H1 (cell line): ENCODE measurements at regions not wholly inside any gene's neighbourhood (a gene's known extent, or its start where the extent isn't known, plus 50 kb on each side); places are given as distances from the start of the nearest gene placed in this dataset.

Source experiments
- CTCF ChIA-PET: fragments of 300-600 bp; sonication (Branson Sonifier 250); formaldehyde crosslinking; loops from one replicate; lab custom pipeline; 2021; ENCODE audit not compliant: partially characterized antibody; lab: Charles Lee
- POLR2A ChIA-PET: fragments of 300-600 bp; sonication (Branson Sonifier 250); formaldehyde crosslinking; loops from one replicate; lab custom pipeline; 2021; ENCODE audit warnings: inconsistent platforms; ENCODE audit not compliant: partially characterized antibody; lab: Charles Lee
- DNase-seq, 2 experiments: peaks; one replicate each; pipeline versions ENCODE4 v3.0.0 to v3.0.0-alpha.2; 2010 to 2022; ENCODE audit warnings: low spot score in 2 of 2, low read depth in 1 of 2, mixed read lengths in 1 of 2
- FAIRE-seq: peaks from 2 replicates; lab custom pipeline; 2011; peaks lifted over from hg19 to GRCh38; lab: Jason Lieb, UNC
- H2AFZ ChIP-seq: 2 replicates; pipeline ENCODE4 v1.8.1; 2012; ENCODE audit warnings: low read length, inconsistent platforms
- H2AK5ac ChIP-seq: 2 replicates; pipeline ENCODE4 v1.6.1; 2013; ENCODE audit warnings: low read depth, low read length
- H2BK120ac ChIP-seq: replicated peaks from 2 replicates; pipeline ENCODE3; 2013; ENCODE audit warnings: low read depth, low read length, inconsistent platforms
- H2BK12ac ChIP-seq: 2 replicates; pipeline ENCODE4 v1.6.1; 2013; ENCODE audit warnings: low read depth, low read length
- H2BK15ac ChIP-seq: 2 replicates; pipeline ENCODE4 v1.6.1; 2013; ENCODE audit warnings: low read length
- H2BK20ac ChIP-seq: 2 replicates; pipeline ENCODE4 v1.6.1; 2013; ENCODE audit warnings: low read length
- H2BK5ac ChIP-seq: 2 replicates; pipeline ENCODE4 v1.6.1; 2013; ENCODE audit warnings: low read depth, low read length
- H3K14ac ChIP-seq: 2 replicates; pipeline ENCODE4 v1.6.1; 2013; ENCODE audit warnings: inconsistent platforms; ENCODE audit not compliant: insufficient read length
- H3K18ac ChIP-seq: 2 replicates; pipeline ENCODE4 v1.6.1; 2013; ENCODE audit warnings: low read length; ENCODE audit errors: extremely low read depth
- H3K23ac ChIP-seq: 2 replicates; pipeline ENCODE4 v1.6.1; 2013; ENCODE audit warnings: inconsistent platforms; ENCODE audit not compliant: insufficient read length
- H3K23me2 ChIP-seq: 2 replicates; pipeline ENCODE4 v1.6.1; 2013; ENCODE audit warnings: low read depth, low read length
- H3K27ac ChIP-seq: 2 replicates; pipeline ENCODE4 v1.6.1; 2011; ENCODE audit warnings: low read depth, low read length, inconsistent platforms
- H3K27me3 ChIP-seq, 4 experiments: replicated peaks in 1 of 4; 1 replicate in 1 of 4; 2 replicates in 3 of 4; pipeline versions ENCODE4 v1.6.1 to v1.8.1; 2011 to 2013; ENCODE audit warnings: low read length in 3 of 4, mild to moderate bottlenecking in 3 of 4, inconsistent platforms in 2 of 4, mixed read lengths in 2 of 4, moderate library complexity in 1 of 4; ENCODE audit not compliant: control insufficient read depth in 3 of 4, insufficient read depth in 3 of 4; ENCODE audit errors: extremely low read depth in 1 of 4
- H3K36me3 ChIP-seq, 4 experiments: 2 replicates each; pipeline versions ENCODE4 v1.6.1 to v1.8.1; 2011 to 2013; ENCODE audit warnings: mild to moderate bottlenecking in 4 of 4, low read length in 3 of 4, moderate library complexity in 2 of 4, control low read depth in 1 of 4, inconsistent platforms in 1 of 4; ENCODE audit not compliant: insufficient read depth in 4 of 4, control insufficient read depth in 2 of 4
- H3K4ac ChIP-seq: replicated peaks from 2 replicates; pipeline ENCODE3; 2013; ENCODE audit warnings: low read length, low read depth, mixed read lengths, inconsistent platforms; ENCODE audit not compliant: insufficient read length
- H3K4me1 ChIP-seq, 4 experiments: replicated peaks in 1 of 4; 1 replicate in 1 of 4; 2 replicates in 3 of 4; pipeline versions ENCODE4 v1.6.1 to v1.8.1; 2011 to 2013; ENCODE audit warnings: low read length in 3 of 4, inconsistent platforms in 2 of 4, mixed read lengths in 1 of 4; ENCODE audit not compliant: insufficient read depth in 4 of 4, control insufficient read depth in 3 of 4
- H3K4me2 ChIP-seq, 2 experiments: 2 replicates each; pipeline versions ENCODE4 v1.6.1 to v1.8.1; 2011 to 2013; ENCODE audit warnings: low read depth in 2 of 2, low read length in 2 of 2, control low read depth in 1 of 2, inconsistent platforms in 1 of 2, mild to moderate bottlenecking in 1 of 2; ENCODE audit not compliant: insufficient read depth in 1 of 2
- H3K4me3 ChIP-seq, 4 experiments: fragments of 200-600, 300-600 bp in 1 of 4; sonication (generic), shearing (Covaris generic), sonication (Bioruptor Twin) in 1 of 4; 2 replicates each; pipeline versions ENCODE4 v1.5.1 to v1.8.1; 2011 to 2016; ENCODE audit warnings: low read length in 4 of 4, low read depth in 3 of 4, control low read depth in 2 of 4, inconsistent platforms in 2 of 4, mild to moderate bottlenecking in 2 of 4, mixed read lengths in 1 of 4, moderate library complexity in 1 of 4; ENCODE audit not compliant: insufficient read depth in 2 of 4; ENCODE audit errors: extremely low read depth in 1 of 4
- H3K56ac ChIP-seq: replicated peaks from 2 replicates; pipeline ENCODE3; 2013; ENCODE audit warnings: low read depth, mild to moderate bottlenecking, mixed read lengths, low read length, inconsistent platforms; ENCODE audit not compliant: insufficient read length
- H3K79me1 ChIP-seq: 2 replicates; pipeline ENCODE4 v1.6.1; 2013; ENCODE audit warnings: low read depth, low read length, control low read depth
- H3K79me2 ChIP-seq, 2 experiments: 2 replicates each; pipeline versions ENCODE4 v1.6.1 to v1.8.1; 2012 to 2013; ENCODE audit warnings: low read length in 2 of 2, mild to moderate bottlenecking in 2 of 2, inconsistent platforms in 1 of 2; ENCODE audit not compliant: insufficient read depth in 2 of 2, control insufficient read depth in 1 of 2
- H3K9ac ChIP-seq, 4 experiments: replicated peaks in 1 of 4; 1 replicate in 1 of 4; 2 replicates in 3 of 4; pipeline versions ENCODE4 v1.6.1 to v1.8.1; 2011 to 2013; ENCODE audit warnings: low read depth in 3 of 4, low read length in 3 of 4, control low read depth in 2 of 4, mild to moderate bottlenecking in 2 of 4, moderate library complexity in 2 of 4, inconsistent platforms in 1 of 4; ENCODE audit errors: extremely low read depth in 1 of 4
- H3K9me3 ChIP-seq, 2 experiments: 2 replicates each; pipeline versions ENCODE4 v1.6.1 to v1.8.1; 2012 to 2013; ENCODE audit warnings: mild to moderate bottlenecking in 2 of 2, moderate library complexity in 2 of 2, control low read depth in 1 of 2, inconsistent platforms in 1 of 2, low read depth in 1 of 2, low read length in 1 of 2, mixed read lengths in 1 of 2; ENCODE audit not compliant: insufficient read depth in 2 of 2
- H4K20me1 ChIP-seq, 2 experiments: replicated peaks in 1 of 2; 2 replicates each; pipeline versions ENCODE3 to v1.8.1; 2011 to 2013; ENCODE audit warnings: inconsistent platforms in 2 of 2, low read length in 2 of 2, mild to moderate bottlenecking in 1 of 2; ENCODE audit not compliant: insufficient read depth in 2 of 2, control insufficient read depth in 1 of 2
- H4K5ac ChIP-seq: 2 replicates; pipeline ENCODE4 v1.6.1; 2013; ENCODE audit warnings: low read length, low read depth, mixed read lengths, inconsistent platforms; ENCODE audit not compliant: insufficient read length
- H4K8ac ChIP-seq: 2 replicates; pipeline ENCODE4 v1.8.0; 2013; ENCODE audit warnings: mild to moderate bottlenecking, moderate library complexity, low read length, inconsistent platforms; ENCODE audit not compliant: insufficient read depth; ENCODE audit errors: extremely low read depth
- H4K91ac ChIP-seq: replicated peaks from 2 replicates; pipeline ENCODE3; 2013; ENCODE audit warnings: low read length, mixed read lengths, inconsistent platforms; ENCODE audit not compliant: insufficient read length
- EP300 ChIP-seq, 2 experiments: IDR thresholded peaks; 1 replicate in 1 of 2; 2 replicates in 1 of 2; pipeline ENCODE4 v1.6.1; 2011 to 2012; ENCODE audit warnings: low read depth in 2 of 2, low read length in 2 of 2, mild to moderate bottlenecking in 2 of 2, borderline replicate concordance in 1 of 2, inconsistent platforms in 1 of 2, moderate library complexity in 1 of 2
- NANOG ChIP-seq: IDR thresholded peaks from 2 replicates; pipeline ENCODE4 v1.6.1; 2011; ENCODE audit warnings: low read length, low read depth, mild to moderate bottlenecking, inconsistent platforms; ENCODE audit not compliant: insufficient read depth, poor library complexity, severe bottlenecking
- WGBS, 2 experiments: shearing (Covaris generic) in 1 of 2; methylation state at CpG; one replicate each; pipeline versions ENCODE4 v1.1.6 to v1.1.7; 2013 to 2015; ENCODE audit warnings: low lambda C conversion rate in 2 of 2, mixed read lengths in 2 of 2, inconsistent platforms in 1 of 2, low coverage in 1 of 2, missing lambda C conversion rate in 1 of 2; ENCODE audit not compliant: insufficient replicate concordance in 2 of 2, insufficient coverage in 1 of 2, insufficient read length in 1 of 2; ENCODE audit errors: extremely low coverage in 1 of 2, missing lambda C conversion rate in 1 of 2; 5-methylcytosine and 5-hydroxymethylcytosine counted together

DNA sequence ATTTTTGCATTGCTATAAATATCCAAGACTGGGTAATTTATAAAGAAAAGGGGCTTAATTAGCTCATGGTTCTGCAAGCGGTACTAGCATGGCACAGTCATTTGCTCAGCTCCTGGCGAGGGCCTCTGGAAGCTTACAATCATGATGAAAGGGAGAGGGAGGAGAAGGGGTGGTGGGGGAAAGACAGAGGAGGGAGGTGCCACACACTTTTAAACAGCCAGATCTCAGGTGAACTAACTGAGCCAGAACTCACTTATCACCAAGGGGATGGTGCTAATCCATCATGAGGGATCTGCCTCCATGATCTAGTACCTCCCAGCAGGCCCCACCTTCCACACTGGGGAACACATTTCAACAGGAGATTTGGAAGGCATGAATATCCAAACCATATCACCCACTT, 476.3 kb downstream of the PCNX1 start:
- H3K56ac ChIP-seq: no peak overlapping the region
- H3K4me1 ChIP-seq: 0 out of 7 replicates have a peak, but pooled peaks cover 0 to 2% (median 0%) of the 10 kb centered on the region in 4 experiments
- H2BK15ac ChIP-seq: no peak overlapping the region
- H4K5ac ChIP-seq: no peak overlapping the region
- ChIA-PET CTCF (interaction anchor here (1.1 kb wide), 1 partner anchor 326 kb away, joined by 3 read pairs; no protein-coding TSS in a partner anchor), POLR2A (no interaction called here)
- H3K27me3 ChIP-seq: no peaks in the 10 kb centered on the region
- peaks cover 0 to 91% of the 10 kb centered on the region in 2 experiments; a peak in 2 of 4 replicates for H3K79me2 ChIP-seq
- H3K9ac ChIP-seq: no peak overlapping the region
- H3K79me1 ChIP-seq: peaks cover 2% of the 10 kb centered on the region; the same call in 1 of the 2 replicates
- H3K27ac ChIP-seq: no peak overlapping the region
- H2BK12ac ChIP-seq: no peak overlapping the region
- no peak overlapping the region for H3K4me2 ChIP-seq
- H3K9me3 ChIP-seq: no peaks in the 10 kb centered on the region
- H2BK20ac ChIP-seq: no peak overlapping the region
- no peaks in the 10 kb centered on the region for H3K23me2 ChIP-seq
- H2BK120ac ChIP-seq: no peak overlapping the region
- TF ChIP-seq EP300 (IDR thresholded peaks at IDR 0.05; ENCODE audit: borderline replicate concordance in 1 of 2, low read depth in 2 of 2, low read length in 2 of 2) (peak in 1 of 2 experiments; percentile 59; a peak in 1 of 3 replicates), NANOG (no peak)
- TF ChIP-seq, all 59 proteins: peak for 1
- Histone ChIP-seq H3K14ac (no peak overlapping the region), H3K36me3 (no peaks in the 10 kb centered on the region), H3K4ac (no peak overlapping the region), H2AFZ (no peak overlapping the region), H4K8ac (no peak overlapping the region), H3K4me3 (no peak overlapping the region), H4K91ac (no peak overlapping the region), H3K18ac (no peak overlapping the region), H2BK5ac (no peak overlapping the region), H3K23ac (no peak overlapping the region), H2AK5ac (no peak overlapping the region), H4K20me1 (no peaks in the 10 kb centered on the region)
- WGBS, 2 experiments: 85% methylated on average over 2 of the region's 2 CpGs; no CpG with 5 or more reads in 1 of the 2 experiments
- FAIRE-seq (no peak), DNase-seq (no peak)
